PFSK-1 (cell line): ENCODE measurements at regions not wholly inside any gene's neighbourhood (a gene's known extent, or its start where the extent isn't known, plus 50 kb on each side); places are given as distances from the start of the nearest gene placed in this dataset.

Experiments used
- FOXP2 ChIP-seq: optimal IDR thresholded peaks from 2 replicates; pipeline ENCODE3; 2011; ENCODE audit warnings: borderline replicate concordance, control low read depth, inconsistent platforms; ENCODE audit not compliant: insufficient read depth; ENCODE audit errors: extremely low read length, extremely low read depth
- POLR2AphosphoS5 ChIP-seq: IDR thresholded peaks from 2 replicates; pipeline ENCODE4 v1.6.1; 2012; ENCODE audit warnings: low read depth, mild to moderate bottlenecking, control low read depth, low read length, moderate library complexity
- REST ChIP-seq, 2 experiments: IDR thresholded peaks; 2 replicates each; pipeline versions ENCODE4 v1.6.1 to v1.8.0; 2011 to 2012; ENCODE audit warnings: low read depth in 2 of 2, low read length in 2 of 2, control low read depth in 1 of 2, inconsistent platforms in 1 of 2, mild to moderate bottlenecking in 1 of 2, moderate library complexity in 1 of 2; ENCODE audit not compliant: insufficient read depth in 1 of 2
- SIN3A ChIP-seq: IDR thresholded peaks from 2 replicates; pipeline ENCODE4 v1.6.1; 2012; ENCODE audit warnings: mild to moderate bottlenecking, low read length, moderate library complexity, borderline replicate concordance; ENCODE audit not compliant: insufficient read depth
- TAF1 ChIP-seq: IDR thresholded peaks from 2 replicates; pipeline ENCODE4 v1.6.1; 2012; ENCODE audit warnings: low read length, control low read depth, borderline replicate concordance; ENCODE audit not compliant: insufficient read depth

DNA sequence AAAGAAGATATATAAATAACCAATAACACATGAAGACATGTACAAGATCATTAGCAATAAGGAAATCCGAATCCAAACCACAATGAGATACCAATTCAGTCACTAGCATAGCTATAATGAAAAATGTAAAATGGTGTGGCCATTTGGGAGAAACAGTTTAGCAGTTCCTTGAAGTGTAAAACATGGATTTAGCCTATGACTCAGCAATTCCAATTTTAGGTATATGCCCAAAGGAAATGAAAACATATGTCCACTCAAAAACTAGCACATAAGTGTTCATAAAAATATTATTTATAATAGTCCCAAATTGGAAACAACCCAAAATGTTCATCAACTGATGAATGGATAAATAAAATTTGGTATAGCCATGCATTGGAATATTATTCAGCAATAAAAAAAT, 165.5 kb upstream of the CRIM1 start:
- TF ChIP-seq FOXP2 (no peak), TAF1 (no peak), SIN3A (no peak), REST (IDR thresholded peaks at IDR 0.05; ENCODE audit: insufficient read depth in 1 of 2, low read depth in 2 of 2, low read length in 2 of 2) (no peak), POLR2AphosphoS5 (no peak)

DNA sequence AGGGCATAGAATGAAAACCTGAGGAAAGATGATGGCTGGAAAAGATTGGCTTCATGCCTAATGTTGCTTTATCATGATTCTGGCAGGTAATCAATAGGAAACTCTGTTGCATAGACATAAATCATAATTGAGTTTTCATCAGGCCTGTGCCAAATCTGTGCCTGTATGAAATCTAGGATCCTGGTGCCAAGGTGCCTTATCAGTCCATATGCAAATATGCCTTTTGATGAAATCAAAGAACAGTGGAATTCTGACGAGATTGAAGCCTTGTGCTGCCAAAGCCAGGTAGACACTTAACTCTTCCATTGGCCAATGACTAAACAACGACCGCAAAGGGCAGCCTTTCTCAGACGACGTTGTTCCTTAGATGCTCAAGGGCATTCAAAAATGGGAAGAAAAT, 170.0 kb upstream of the CRIM1 start:
- TF ChIP-seq POLR2AphosphoS5 (no peak), REST (IDR thresholded peaks at IDR 0.05; ENCODE audit: insufficient read depth in 1 of 2, low read depth in 2 of 2, low read length in 2 of 2) (no peak), SIN3A (no peak), FOXP2 (no peak), TAF1 (no peak)

DNA sequence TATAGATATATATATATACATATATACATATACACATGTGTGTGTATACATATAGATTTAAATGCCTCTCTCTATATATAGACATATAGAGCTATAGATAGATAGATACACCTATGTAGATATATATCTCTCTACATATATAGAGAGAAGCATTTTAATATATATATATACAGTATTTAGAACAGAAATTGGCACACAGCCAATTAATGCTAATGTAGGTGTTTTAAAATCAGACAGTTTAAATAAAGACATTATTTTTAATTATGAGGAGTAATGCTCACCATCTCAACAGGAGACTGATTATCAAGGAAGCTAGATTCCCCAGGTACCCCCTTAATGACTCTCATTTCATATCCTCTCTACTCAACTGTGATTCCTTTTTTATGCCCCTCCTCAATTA, 170.7 kb upstream of the CRIM1 start:
- TF ChIP-seq POLR2AphosphoS5 (no peak), FOXP2 (no peak), SIN3A (no peak), REST (IDR thresholded peaks at IDR 0.05; ENCODE audit: insufficient read depth in 1 of 2, low read depth in 2 of 2, low read length in 2 of 2) (no peak), TAF1 (no peak)

DNA sequence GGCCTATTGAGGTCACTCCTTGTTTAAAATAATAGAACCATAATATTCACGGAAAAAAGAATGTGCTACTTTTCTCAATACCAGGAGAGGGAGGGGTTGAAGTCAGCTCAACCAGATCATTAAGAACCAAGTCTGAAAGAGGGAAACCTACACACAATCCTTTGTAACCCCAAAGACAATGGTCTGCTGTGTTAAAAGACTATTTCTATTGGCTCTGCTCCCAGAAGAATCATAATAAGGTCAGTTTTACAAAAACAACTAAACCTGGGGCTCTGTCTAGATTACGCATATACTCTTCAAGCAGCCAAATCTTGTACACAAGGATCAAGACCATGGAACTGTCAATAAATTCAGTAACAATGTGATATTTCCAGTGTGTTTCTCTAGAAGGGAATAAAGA, 177.2 kb upstream of the CRIM1 start:
- TF ChIP-seq REST (IDR thresholded peaks at IDR 0.05; ENCODE audit: insufficient read depth in 1 of 2, low read depth in 2 of 2, low read length in 2 of 2) = no peak

- TF ChIP-seq REST (IDR thresholded peaks at IDR 0.05; ENCODE audit: insufficient read depth in 1 of 2, low read depth in 2 of 2, low read length in 2 of 2) (no peak), SIN3A (no peak), POLR2AphosphoS5 (no peak), TAF1 (no peak), FOXP2 (no peak)
Measured at GRCh38 chr2:36177282-36177681, 178.3 kb upstream of the CRIM1 start.
